ENCODE measurements at regions not wholly inside any gene's neighbourhood (a gene's known extent, or its start where the extent isn't known, plus 50 kb on each side); places are given as distances from the start of the nearest gene placed in this dataset.

DNA sequence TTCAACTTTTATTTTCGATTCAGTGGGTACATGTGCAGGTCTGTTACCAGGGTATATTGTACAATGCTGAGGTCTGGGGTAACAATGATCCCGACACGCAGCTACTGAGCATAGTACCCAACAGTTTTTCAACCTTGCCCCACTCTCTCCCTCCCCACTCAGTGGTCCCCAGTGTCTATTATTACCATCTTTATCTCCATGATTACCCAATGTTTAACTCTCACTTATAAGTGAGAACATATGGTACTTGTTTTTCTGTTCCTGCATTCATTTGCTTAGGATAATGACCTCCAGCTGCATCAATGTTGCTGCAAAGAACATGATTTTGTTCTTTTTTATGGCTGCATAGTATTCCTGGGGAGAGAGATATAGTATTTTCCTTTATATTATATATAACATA lies 75.7 kb upstream of the EPHB3 start:
- TF ChIP-seq, protein P1, sequence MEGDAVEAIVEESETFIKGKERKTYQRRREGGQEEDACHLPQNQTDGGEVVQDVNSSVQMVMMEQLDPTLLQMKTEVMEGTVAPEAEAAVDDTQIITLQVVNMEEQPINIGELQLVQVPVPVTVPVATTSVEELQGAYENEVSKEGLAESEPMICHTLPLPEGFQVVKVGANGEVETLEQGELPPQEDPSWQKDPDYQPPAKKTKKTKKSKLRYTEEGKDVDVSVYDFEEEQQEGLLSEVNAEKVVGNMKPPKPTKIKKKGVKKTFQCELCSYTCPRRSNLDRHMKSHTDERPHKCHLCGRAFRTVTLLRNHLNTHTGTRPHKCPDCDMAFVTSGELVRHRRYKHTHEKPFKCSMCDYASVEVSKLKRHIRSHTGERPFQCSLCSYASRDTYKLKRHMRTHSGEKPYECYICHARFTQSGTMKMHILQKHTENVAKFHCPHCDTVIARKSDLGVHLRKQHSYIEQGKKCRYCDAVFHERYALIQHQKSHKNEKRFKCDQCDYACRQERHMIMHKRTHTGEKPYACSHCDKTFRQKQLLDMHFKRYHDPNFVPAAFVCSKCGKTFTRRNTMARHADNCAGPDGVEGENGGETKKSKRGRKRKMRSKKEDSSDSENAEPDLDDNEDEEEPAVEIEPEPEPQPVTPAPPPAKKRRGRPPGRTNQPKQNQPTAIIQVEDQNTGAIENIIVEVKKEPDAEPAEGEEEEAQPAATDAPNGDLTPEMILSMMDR (conservative IDR thresholded peaks at IDR 0.05): no peak
- Mint-ChIP-seq H3K4me3 (no peak overlapping the region), H3K4me1 (no peaks in the 10 kb centered on the region), H3K9me3 (no peaks in the 10 kb centered on the region), H3K27me3 (ENCODE audit: low read depth) (peaks cover 33% of the 10 kb centered on the region), H3K36me3 (ENCODE audit: low read depth) (no peaks in the 10 kb centered on the region), H3K27ac (ENCODE audit: unreplicated experiment) (no peak overlapping the region)
- DNase-seq (ENCODE audit: low read depth, low spot score): no peak

DNA sequence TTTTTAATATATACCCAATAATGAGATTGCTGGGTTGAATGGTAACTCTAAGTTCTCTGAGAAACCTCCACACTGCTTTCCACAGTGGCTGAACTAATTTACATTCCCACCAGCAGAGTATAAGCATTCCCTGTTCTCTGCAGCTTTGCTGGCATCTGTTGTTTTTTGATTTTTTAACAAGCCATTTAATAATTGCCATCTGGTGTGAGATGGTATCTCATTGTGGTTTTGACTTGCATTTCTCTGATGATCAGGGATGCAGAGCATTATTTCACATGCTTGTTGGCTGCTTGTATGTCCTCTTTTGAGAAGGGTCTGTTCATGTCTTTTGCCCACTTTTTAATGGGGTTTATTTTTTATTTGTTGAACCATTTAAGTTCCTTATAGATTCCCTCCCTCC lies 75.0 kb upstream of the EPHB3 start:
- no peak overlapping the region for H3K27ac Mint-ChIP-seq (ENCODE audit: unreplicated experiment)
- no peak for DNase-seq (ENCODE audit: low read depth, low spot score)
- no peaks in the 10 kb centered on the region for H3K4me1 Mint-ChIP-seq
- TF ChIP-seq, protein P1 (conservative IDR thresholded peaks at IDR 0.05): no peak
- no peaks in the 10 kb centered on the region for H3K36me3 Mint-ChIP-seq (ENCODE audit: low read depth)
- no peak overlapping the region for H3K4me3 Mint-ChIP-seq
- H3K9me3 Mint-ChIP-seq: no peaks in the 10 kb centered on the region
- peaks cover 36% of the 10 kb centered on the region for H3K27me3 Mint-ChIP-seq (ENCODE audit: low read depth)

DNA sequence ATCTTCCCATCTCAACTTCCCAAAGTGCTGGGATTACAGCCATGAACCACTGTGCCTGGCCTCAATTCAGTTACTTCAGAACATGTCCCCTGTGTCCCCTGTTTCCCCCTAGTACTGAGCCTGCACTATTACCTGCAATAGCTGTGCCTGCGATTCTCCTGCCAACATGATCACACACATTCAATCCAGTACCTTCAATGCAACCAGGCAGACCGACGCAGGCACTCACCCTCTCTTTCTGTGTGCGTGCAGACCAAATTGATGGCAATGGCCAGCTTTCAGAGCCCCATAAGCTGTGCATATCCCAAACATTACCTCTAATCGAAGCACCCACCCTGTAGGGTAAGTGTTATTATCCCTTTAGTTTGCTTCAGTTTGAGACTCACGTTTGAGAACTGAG lies 73.0 kb upstream of the EPHB3 start:
- Mint-ChIP-seq H3K36me3 (ENCODE audit: low read depth) (no peaks in the 10 kb centered on the region), H3K4me1 (no peaks in the 10 kb centered on the region), H3K27ac (ENCODE audit: unreplicated experiment) (no peak overlapping the region), H3K27me3 (ENCODE audit: low read depth) (peaks cover 48% of the 10 kb centered on the region), H3K9me3 (no peaks in the 10 kb centered on the region), H3K4me3 (no peak overlapping the region)
- TF ChIP-seq, protein P1 (conservative IDR thresholded peaks at IDR 0.05): no peak
- no peak for DNase-seq (ENCODE audit: low read depth, low spot score)

DNA sequence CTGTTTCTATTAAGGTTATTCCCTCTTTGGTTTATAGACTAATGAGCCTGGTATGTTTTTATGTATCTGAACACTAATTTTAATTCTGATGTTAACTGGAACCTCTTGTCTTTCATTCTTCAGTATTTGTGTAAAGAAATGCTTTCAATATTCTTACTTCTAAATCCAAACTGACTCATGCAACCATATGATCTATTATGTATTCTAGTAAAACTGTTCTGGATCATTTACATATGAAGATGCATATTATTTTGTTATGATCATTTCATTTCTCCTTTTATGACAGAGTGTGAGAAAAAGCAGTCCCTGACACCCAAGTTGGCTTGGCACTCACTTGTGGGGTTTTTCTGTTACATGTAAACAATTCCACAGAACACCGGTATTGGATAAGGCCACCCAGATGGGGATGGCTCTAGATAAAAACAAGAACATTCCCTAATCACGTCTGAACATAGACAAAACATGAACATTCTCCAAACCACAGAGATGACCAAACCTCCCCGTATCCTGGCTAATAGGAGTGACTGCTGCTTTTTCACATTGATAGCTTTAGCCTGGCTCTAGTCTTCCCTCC lies 72.2 kb upstream of the EPHB3 start:
- H3K27me3 Mint-ChIP-seq (ENCODE audit: low read depth): peaks cover 56% of the 10 kb centered on the region
- H3K27ac Mint-ChIP-seq (ENCODE audit: unreplicated experiment): no peak overlapping the region
- peaks cover under 1% of the 10 kb centered on the region for H3K9me3 Mint-ChIP-seq
- TF ChIP-seq, protein P1 (conservative IDR thresholded peaks at IDR 0.05): no peak
- no peaks in the 10 kb centered on the region for H3K36me3 Mint-ChIP-seq (ENCODE audit: low read depth)
- DNase-seq (ENCODE audit: low read depth, low spot score): no peak
- no peaks in the 10 kb centered on the region for H3K4me1 Mint-ChIP-seq
- no peak overlapping the region for H3K4me3 Mint-ChIP-seq

DNA sequence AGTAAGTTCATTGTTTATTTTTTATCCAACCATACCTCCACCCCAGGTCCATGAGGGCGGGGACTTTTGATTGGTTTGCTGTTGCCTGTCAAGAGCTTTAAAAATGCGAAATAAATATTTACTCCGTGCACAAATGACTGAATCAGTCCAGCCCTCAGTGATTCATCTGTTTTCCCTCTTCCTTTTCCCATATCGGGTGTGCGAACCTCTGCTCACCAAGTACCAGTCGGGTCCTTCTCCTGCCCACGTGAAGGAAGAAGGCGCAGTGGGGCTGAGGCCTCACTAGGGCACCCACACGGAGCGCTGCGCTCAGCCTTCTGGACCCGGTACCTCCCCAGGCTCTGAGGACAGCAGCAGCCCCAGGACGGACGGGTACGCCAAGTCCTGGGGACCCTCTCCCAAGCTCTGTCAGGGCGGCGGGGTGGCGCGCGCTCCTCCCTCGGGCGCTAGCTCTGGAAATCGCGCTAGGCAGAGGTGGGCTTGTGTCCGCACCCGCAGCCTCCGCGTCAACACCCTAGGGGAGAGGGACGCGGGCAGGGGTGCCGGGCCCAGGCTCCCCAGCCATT lies 70.5 kb upstream of the EPHB3 start:
- H3K9me3 Mint-ChIP-seq: peaks cover 3% of the 10 kb centered on the region
- no peaks in the 10 kb centered on the region for H3K4me1 Mint-ChIP-seq
- DNase-seq (ENCODE audit: low read depth, low spot score): no peak
- peaks cover 58% of the 10 kb centered on the region for H3K27me3 Mint-ChIP-seq (ENCODE audit: low read depth)
- TF ChIP-seq, protein P1 (conservative IDR thresholded peaks at IDR 0.05): no peak
- H3K27ac Mint-ChIP-seq (ENCODE audit: unreplicated experiment): no peak overlapping the region
- no peaks in the 10 kb centered on the region for H3K36me3 Mint-ChIP-seq (ENCODE audit: low read depth)
- no peak overlapping the region for H3K4me3 Mint-ChIP-seq

All from neural crest cell (in vitro differentiated cells).